Gastroesophageal sphincter (tissue), 4 donors: ENCODE measurements at regions not wholly inside any gene's neighbourhood (a gene's known extent, or its start where the extent isn't known, plus 50 kb on each side); places are given as distances from the start of the nearest gene placed in this dataset.

ENCODE experiments used
- ATAC-seq: fragments of 150-250 bp; one replicate; pipeline ENCODE4 v1.9.1; 2016; ENCODE audit warnings: mild to moderate bottlenecking, moderate library complexity
- H3K27ac ChIP-seq, 4 donors: fragments of 200-600 bp; sonication (generic) in 3 of 4; 1 replicate in 3 of 4; 2 replicates in 1 of 4; pipeline ENCODE4 v1.5.1; 2016 to 2019
- H3K27me3 ChIP-seq: fragments of 200-600 bp; sonication (generic); one replicate; pipeline ENCODE4 v1.5.1; 2019
- H3K36me3 ChIP-seq, 2 donors: fragments of 200-600 bp; sonication (generic); one replicate each; pipeline ENCODE4 v1.5.1; 2019; ENCODE audit warnings: control low read depth in 1 of 2
- H3K4me1 ChIP-seq, 3 donors: fragments of 200-600 bp; sonication (generic); 1 replicate in 2 of 3; 2 replicates in 1 of 3; pipeline ENCODE4 v1.5.1; 2016 to 2019; ENCODE audit warnings: control low read depth in 2 of 3
- H3K4me3 ChIP-seq, 2 donors: fragments of 200-600 bp; sonication (generic); one replicate each; pipeline ENCODE4 v1.5.1; 2019; ENCODE audit warnings: mild to moderate bottlenecking in 1 of 2, moderate library complexity in 1 of 2
- H3K9me3 ChIP-seq, 3 donors: fragments of 200-600 bp; sonication (generic); one replicate each; pipeline ENCODE4 v1.5.1; 2017 to 2019; ENCODE audit warnings: control low read depth in 2 of 3
- CTCF ChIP-seq, 4 experiments: fragments of 200-600 bp in 2 of 4; fragments of 450-650 bp in 2 of 4; sonication (generic) in 1 of 4; IDR thresholded peaks; one replicate each; pipeline ENCODE4 v1.5.1; 2017 to 2019; ENCODE audit warnings: antibody characterized with exemption in 4 of 4, mild to moderate bottlenecking in 2 of 4, moderate library complexity in 2 of 4
- EP300 ChIP-seq: sonication (generic); formaldehyde crosslinking; IDR thresholded peaks from one replicate; pipeline ENCODE4 v1.6.1; 2017; ENCODE audit warnings: antibody characterized with exemption, mild to moderate bottlenecking
- POLR2A ChIP-seq, 2 donors: fragments of 450-650 bp; IDR thresholded peaks; one replicate each; pipeline ENCODE4 v1.6.1; 2017; ENCODE audit warnings: antibody characterized with exemption in 2 of 2, mild to moderate bottlenecking in 2 of 2, moderate library complexity in 1 of 2
- POLR2AphosphoS5 ChIP-seq: sonication (generic); formaldehyde crosslinking; IDR thresholded peaks from one replicate; pipeline ENCODE4 v1.6.1; 2017; ENCODE audit warnings: antibody characterized with exemption
- WGBS, 2 donors: methylation state at CpG; one replicate each; pipeline ENCODE4 v1.1.5; 2018; ENCODE audit warnings: low coverage in 1 of 2; 5-methylcytosine and 5-hydroxymethylcytosine counted together

GRCh38 chr19:27733551-27734266, 1479.2 kb downstream of the UQCRFS1 start:
- no peak for TF ChIP-seq POLR2A (IDR thresholded peaks at IDR 0.05)
- TF ChIP-seq POLR2AphosphoS5, result no peak
- TF ChIP-seq CTCF (IDR thresholded peaks at IDR 0.05), result no peak
- Histone ChIP-seq H3K27me3 (no peaks in the 10 kb centered on the region), H3K36me3 (peaks cover 0 to 54% of the 10 kb centered on the region in 2 donors), H3K27ac (no peak overlapping the region), H3K9me3 (peaks cover 0 to 30% (median 0%) of the 10 kb centered on the region in 3 donors), H3K4me1 (no peaks in the 10 kb centered on the region), H3K4me3 (no peak overlapping the region)
- no peak for ATAC-seq
- WGBS, 2 donors, result 100% methylated on average over 1 of the region's 4 CpGs; no CpG with 5 or more reads in 1 of the 2 donors

- WGBS, 2 donors, result 69 to 86% methylated on average over 2 of the region's 2 CpGs
- no peak for TF ChIP-seq POLR2A (IDR thresholded peaks at IDR 0.05)
- TF ChIP-seq POLR2AphosphoS5, result no peak
- no peak for TF ChIP-seq CTCF (IDR thresholded peaks at IDR 0.05)
- no peak for TF ChIP-seq EP300
- no peaks in the 10 kb centered on the region for H3K4me1 ChIP-seq
- peaks cover 0 to 60% (median 0%) of the 10 kb centered on the region in 3 donors for H3K9me3 ChIP-seq
- ATAC-seq, result no peak
- no peak overlapping the region for H3K4me3 ChIP-seq
- H3K36me3 ChIP-seq, result peaks cover 0 to 79% of the 10 kb centered on the region in 2 donors
- no peak overlapping the region for H3K27ac ChIP-seq
- H3K27me3 ChIP-seq, result no peaks in the 10 kb centered on the region
Measured at GRCh38 chr19:27729332-27729731, 1483.6 kb downstream of the UQCRFS1 start.

GRCh38 chr19:27722625-27723024, 1490.3 kb downstream of the UQCRFS1 start:
- WGBS, 2 donors, result 64 to 70% methylated on average over 4 of the region's 4 CpGs
- TF ChIP-seq POLR2A (IDR thresholded peaks at IDR 0.05), result no peak
- no peak for TF ChIP-seq CTCF (IDR thresholded peaks at IDR 0.05)
- H3K4me3 ChIP-seq, result no peak overlapping the region
- H3K36me3 ChIP-seq, result peaks cover 0 to 14% of the 10 kb centered on the region in 2 donors
- H3K9me3 ChIP-seq, result peaks cover 0 to 59% (median 0%) of the 10 kb centered on the region in 3 donors
- ATAC-seq, result no peak
- H3K4me1 ChIP-seq, result no peaks in the 10 kb centered on the region
- no peaks in the 10 kb centered on the region for H3K27me3 ChIP-seq
- H3K27ac ChIP-seq, result no peak overlapping the region

GRCh38 chr19:27720155-27720554, 1492.8 kb downstream of the UQCRFS1 start:
- WGBS, 2 donors, result 66 to 100% methylated on average over 3 to 4 of the region's 5 CpGs
- Histone ChIP-seq H3K4me3 (no peak overlapping the region), H3K4me1 (no peaks in the 10 kb centered on the region), H3K27ac (no peak overlapping the region), H3K9me3 (peaks cover 0 to 46% (median 0%) of the 10 kb centered on the region in 3 donors), H3K36me3 (no peaks in the 10 kb centered on the region), H3K27me3 (no peaks in the 10 kb centered on the region)
- no peak for TF ChIP-seq POLR2AphosphoS5
- TF ChIP-seq POLR2A (IDR thresholded peaks at IDR 0.05), result no peak
- TF ChIP-seq CTCF (IDR thresholded peaks at IDR 0.05), result no peak
- no peak for TF ChIP-seq EP300
- ATAC-seq, result no peak

GRCh38 chr19:27719034-27719433, 1493.9 kb downstream of the UQCRFS1 start:
- no peak for ATAC-seq
- peaks cover 0 to 39% (median 0%) of the 10 kb centered on the region in 3 donors for H3K9me3 ChIP-seq
- no peaks in the 10 kb centered on the region for H3K36me3 ChIP-seq
- WGBS, 2 donors, result 80 to 92% methylated on average over 3 to 6 of the region's 6 CpGs
- H3K4me1 ChIP-seq, result no peaks in the 10 kb centered on the region
- no peaks in the 10 kb centered on the region for H3K27me3 ChIP-seq
- no peak overlapping the region for H3K4me3 ChIP-seq
- no peak overlapping the region for H3K27ac ChIP-seq
- TF ChIP-seq POLR2A (IDR thresholded peaks at IDR 0.05), result no peak
- no peak for TF ChIP-seq EP300
- TF ChIP-seq POLR2AphosphoS5, result no peak
- TF ChIP-seq CTCF (IDR thresholded peaks at IDR 0.05), result no peak
